HUES6 (cell line): ENCODE measurements at regions not wholly inside any gene's neighbourhood (a gene's known extent, or its start where the extent isn't known, plus 50 kb on each side); places are given as distances from the start of the nearest gene placed in this dataset.

Experiments
- H3K27ac ChIP-seq: 2 replicates; pipeline ENCODE4 v1.7.0; 2013; ENCODE audit warnings: low read depth, mild to moderate bottlenecking, low read length, inconsistent platforms
- H3K27me3 ChIP-seq: 2 replicates; pipeline ENCODE4 v1.6.1; 2013; ENCODE audit warnings: low read length; ENCODE audit not compliant: control insufficient read depth, insufficient read depth
- H3K36me3 ChIP-seq: 2 replicates; pipeline ENCODE4 v1.6.1; 2013; ENCODE audit warnings: low read length; ENCODE audit not compliant: control insufficient read depth, insufficient read depth
- H3K4me1 ChIP-seq: 2 replicates; pipeline ENCODE4 v1.6.1; 2013; ENCODE audit warnings: low read length; ENCODE audit not compliant: control insufficient read depth, insufficient read depth
- H3K4me3 ChIP-seq: 2 replicates; pipeline ENCODE4 v1.5.1; 2013; ENCODE audit warnings: low read depth, low read length
- H3K9ac ChIP-seq: one replicate; pipeline ENCODE4 v1.6.1; 2013; ENCODE audit warnings: mild to moderate bottlenecking, low read length
- H3K9me3 ChIP-seq: 2 replicates; pipeline ENCODE4 v1.6.1; 2013; ENCODE audit warnings: low read depth, low read length; ENCODE audit not compliant: control insufficient read depth, insufficient read depth

DNA sequence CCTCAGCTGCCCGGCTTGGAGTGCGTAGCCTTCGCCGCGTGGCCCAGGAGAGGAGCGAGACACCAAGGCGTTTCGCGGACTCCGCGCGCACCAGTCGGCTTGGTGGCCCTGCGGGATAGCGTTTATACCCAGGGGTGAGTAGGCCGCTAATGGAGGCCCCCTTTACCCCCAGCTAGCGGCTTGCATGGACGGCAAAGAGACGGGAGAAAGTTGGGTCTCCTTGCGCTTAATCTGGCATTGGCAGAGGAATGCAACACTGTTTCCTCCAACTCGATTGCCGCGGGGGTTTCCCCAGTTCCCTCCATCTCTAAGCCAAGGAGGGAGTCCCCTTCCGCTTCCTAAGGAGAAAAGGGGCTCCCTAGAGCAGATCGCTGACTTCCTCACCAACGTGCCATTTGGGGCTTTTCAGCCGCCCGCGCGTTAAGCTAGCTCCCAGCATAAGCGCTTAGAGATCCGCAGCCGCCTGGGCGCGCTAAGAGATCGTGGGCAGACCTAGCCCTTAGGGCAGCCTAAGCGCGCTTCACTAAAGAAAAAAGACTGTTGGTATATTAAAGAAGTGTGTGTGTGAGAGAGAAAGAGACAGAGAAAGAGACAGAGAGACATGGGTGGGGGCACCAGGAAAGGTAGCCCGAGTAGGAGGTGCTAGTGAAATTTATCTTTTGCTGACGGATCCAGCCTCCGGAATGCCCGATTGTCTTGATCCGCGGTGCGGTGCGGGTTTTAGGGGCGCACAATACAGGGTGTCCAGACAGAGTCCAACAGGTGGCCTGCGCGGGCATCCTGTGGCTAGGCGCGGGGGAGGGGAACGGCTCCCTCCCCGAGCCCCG is 597.9 kb upstream of the SGCD start:
- Histone ChIP-seq H3K9me3 (no peaks in the 10 kb centered on the region), H3K9ac (no peak overlapping the region), H3K4me1 (peaks cover 4% of the 10 kb centered on the region; the same call in 1 of the 2 replicates), H3K36me3 (no peaks in the 10 kb centered on the region), H3K4me3 (peak overlapping the region; percentile 66), H3K27me3 (peaks cover 97% of the 10 kb centered on the region), H3K27ac (no peak overlapping the region)

DNA sequence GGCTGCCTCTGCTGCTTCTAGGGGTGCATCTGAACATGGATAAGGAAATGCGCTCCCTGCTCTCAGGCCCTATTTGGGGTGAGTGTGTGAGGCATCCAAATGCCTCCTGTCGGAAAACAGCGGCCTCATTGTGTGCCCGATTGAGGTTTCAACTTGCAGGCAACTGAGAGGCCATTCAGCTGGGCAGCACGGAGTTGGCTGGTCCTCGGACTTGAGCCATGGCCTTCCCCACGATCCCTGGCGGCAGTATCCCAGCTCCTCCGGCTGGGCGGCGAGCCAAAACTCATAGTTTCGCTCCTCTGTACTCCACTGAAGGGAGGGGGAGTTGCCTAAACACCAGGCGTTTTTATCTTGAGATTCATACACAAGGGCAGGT is 597.3 kb upstream of the SGCD start:
- H3K4me3 ChIP-seq: peak overlapping the region; percentile 66
- H3K9ac ChIP-seq: no peak overlapping the region
- H3K36me3 ChIP-seq: no peaks in the 10 kb centered on the region
- H3K9me3 ChIP-seq: no peaks in the 10 kb centered on the region
- peaks cover 98% of the 10 kb centered on the region for H3K27me3 ChIP-seq
- peaks cover 4% of the 10 kb centered on the region; the same call in 1 of the 2 replicates for H3K4me1 ChIP-seq
- H3K27ac ChIP-seq: no peak overlapping the region

DNA sequence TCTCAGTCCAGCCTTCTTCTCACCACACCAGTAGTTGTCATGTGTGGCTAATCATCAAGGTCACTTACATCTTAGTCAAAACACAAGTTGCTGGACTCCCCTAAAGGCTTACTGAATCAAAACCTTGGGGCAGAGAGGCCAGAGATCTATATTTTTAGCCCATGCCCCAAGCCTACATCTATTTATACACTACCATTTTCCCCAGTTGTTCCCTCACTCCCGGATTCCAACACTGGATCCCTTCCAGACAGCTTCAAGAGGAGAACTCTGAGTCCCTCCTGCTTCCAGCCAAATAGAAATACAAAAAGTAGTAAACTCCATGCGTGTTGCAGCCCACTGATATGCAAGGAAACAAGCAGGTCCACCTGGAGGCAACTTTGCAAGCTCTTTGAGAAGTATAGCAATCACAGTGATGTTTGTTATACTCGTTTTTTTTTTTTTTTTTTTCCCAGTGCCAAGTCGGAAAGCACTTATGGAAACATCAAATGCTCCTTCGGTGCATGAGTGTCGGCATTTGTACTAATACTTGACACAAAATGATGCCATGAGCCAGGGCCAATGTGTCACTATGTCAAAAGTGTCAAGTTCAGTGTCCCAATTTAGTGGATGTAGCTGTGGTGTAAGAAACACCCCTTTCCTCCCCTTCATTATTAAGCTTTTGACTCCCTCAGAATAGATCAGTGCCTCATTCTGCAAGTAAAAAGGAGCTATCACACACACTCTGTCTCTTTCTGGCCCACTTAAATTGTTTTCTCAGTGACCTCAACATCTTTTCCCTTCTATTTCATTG is 594.2 kb upstream of the SGCD start:
- Histone ChIP-seq H3K27me3 (peaks cover 97% of the 10 kb centered on the region), H3K9ac (no peak overlapping the region)

DNA sequence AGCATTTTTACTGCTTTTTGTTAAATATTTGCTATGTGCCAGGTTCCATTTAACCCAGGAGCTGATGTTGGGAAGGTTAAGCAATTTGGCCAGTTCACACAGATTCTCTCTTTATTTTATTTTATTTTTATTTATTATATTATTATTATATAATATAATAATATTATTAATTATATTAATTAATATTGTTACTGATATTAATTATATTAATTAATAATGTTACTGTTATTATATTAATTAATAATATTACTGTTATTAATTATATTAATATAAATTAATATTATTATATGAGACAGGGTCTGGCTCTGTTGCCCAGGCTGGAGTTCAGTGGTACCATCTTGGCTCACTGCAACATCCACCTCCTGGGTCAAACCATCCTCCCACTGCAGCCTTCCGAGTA is 593.0 kb upstream of the SGCD start:
- H3K9ac ChIP-seq: no peak overlapping the region
- no peak overlapping the region for H3K4me3 ChIP-seq
- H3K36me3 ChIP-seq: no peaks in the 10 kb centered on the region
- peaks cover 4% of the 10 kb centered on the region; the same call in 1 of the 2 replicates for H3K4me1 ChIP-seq
- no peaks in the 10 kb centered on the region for H3K9me3 ChIP-seq
- no peak overlapping the region for H3K27ac ChIP-seq
- H3K27me3 ChIP-seq: peaks cover 92% of the 10 kb centered on the region

More for the DNA sequence above, 594.2 kb upstream of the SGCD start:
- Histone ChIP-seq H3K27ac (no peak overlapping the region), H3K4me1 (peaks cover 4% of the 10 kb centered on the region; the same call in 1 of the 2 replicates), H3K4me3 (no peak overlapping the region), H3K36me3 (no peaks in the 10 kb centered on the region), H3K9me3 (no peaks in the 10 kb centered on the region)

DNA sequence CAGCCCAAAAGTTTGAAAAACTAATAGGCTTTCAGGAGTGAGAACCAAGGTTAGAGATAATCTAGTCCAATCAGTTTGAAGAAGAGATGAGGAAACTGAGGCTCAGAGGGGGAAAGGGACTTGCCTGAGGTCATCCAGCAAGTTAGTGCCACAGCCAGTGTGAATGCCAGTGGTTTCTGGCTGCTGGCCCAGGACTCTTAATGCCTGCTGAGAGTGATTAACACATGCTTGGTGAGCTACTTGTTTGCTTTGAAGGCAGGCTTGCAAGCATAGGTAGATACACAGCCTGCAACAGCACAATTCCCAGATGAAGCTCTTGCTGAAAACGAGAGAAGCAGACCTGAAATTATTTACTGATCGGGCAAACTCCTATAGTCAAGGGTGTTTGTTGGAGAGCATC is 591.6 kb upstream of the SGCD start:
- Histone ChIP-seq H3K9me3 (no peaks in the 10 kb centered on the region), H3K9ac (no peak overlapping the region), H3K27ac (no peak overlapping the region), H3K4me3 (no peak overlapping the region), H3K27me3 (peaks cover 80% of the 10 kb centered on the region), H3K36me3 (no peaks in the 10 kb centered on the region), H3K4me1 (no peaks in the 10 kb centered on the region)

DNA sequence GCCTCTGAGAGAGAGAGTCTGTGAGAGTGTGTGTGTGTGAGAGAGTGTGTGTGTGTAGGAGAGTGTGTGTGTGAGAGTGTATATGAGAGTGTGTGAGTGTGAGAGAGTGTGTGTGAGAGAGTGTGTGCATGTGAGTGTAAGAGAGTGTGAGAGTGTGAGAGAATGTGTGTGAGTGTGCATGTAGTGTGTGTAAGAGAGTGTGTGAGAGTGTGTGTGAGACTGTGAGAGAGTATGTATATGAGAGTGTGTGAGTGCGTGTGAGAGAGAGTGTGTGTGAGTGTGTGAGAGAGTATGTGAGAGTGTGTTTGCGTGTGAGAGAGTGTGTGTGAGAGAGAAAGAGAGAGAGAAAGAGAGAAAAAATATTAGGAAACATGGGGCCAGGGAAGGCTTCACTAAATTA is 588.3 kb upstream of the SGCD start:
- H3K36me3 ChIP-seq: no peaks in the 10 kb centered on the region
- no peak overlapping the region for H3K4me3 ChIP-seq
- no peak overlapping the region for H3K27ac ChIP-seq
- no peaks in the 10 kb centered on the region for H3K9me3 ChIP-seq
- H3K27me3 ChIP-seq: peaks cover 48% of the 10 kb centered on the region
- H3K9ac ChIP-seq: no peak overlapping the region
- no peaks in the 10 kb centered on the region for H3K4me1 ChIP-seq

DNA sequence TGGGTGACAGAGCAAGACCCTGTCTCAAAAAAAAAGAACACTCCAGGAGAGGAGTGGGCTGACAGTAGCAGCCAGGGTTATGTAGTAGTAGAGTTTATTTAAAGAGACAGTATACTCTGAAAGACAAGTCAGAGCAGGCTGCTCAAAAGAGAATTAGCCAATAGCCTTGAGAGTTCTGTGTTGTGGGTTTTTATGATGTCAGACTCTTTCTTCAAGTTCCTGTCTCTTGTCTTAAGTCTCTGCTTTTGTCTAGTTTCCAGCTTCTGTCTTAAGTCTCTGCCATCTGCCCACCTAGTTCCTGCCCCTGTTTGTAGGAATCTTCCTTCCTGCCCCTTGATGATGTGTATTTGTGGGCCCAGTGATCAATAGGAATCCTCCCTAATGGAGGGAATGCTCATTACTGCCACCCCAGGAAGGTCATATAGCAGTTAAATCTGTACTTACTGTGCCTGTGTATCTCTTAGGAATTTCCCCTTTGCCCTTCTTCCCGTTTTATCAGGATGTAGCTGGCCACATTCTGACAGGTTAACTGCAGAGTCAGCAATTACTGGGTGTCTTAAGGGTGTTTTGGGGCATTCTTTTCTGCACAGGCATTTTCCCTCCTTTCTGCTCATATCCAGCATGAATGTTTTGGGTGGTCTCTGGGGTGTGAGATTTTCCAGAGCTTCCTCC is 580.5 kb upstream of the SGCD start:
- Histone ChIP-seq H3K36me3 (no peaks in the 10 kb centered on the region), H3K4me1 (no peaks in the 10 kb centered on the region), H3K27me3 (no peaks in the 10 kb centered on the region), H3K9ac (no peak overlapping the region), H3K27ac (no peak overlapping the region), H3K4me3 (no peak overlapping the region), H3K9me3 (peaks cover 8% of the 10 kb centered on the region; the same call in 1 of the 2 replicates)

DNA sequence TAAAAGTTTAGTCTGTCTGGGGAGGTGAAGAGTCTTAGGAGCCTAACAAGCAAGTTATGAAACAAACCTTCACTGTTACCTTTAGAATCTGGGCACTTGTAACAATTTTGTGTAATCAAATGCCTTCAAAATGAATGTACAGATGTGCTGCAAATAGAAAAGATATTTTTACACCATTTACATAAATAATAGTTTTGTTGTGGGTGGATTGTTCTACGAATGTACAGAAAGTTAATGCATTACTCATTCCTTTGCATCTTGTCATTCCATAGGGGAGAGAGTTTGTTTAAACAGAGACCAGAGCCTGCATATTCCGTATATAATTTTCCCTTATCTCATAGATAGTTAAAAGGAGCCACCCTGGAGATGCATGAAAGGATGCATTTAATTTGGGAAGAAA is 576.9 kb upstream of the SGCD start:
- H3K36me3 ChIP-seq: no peaks in the 10 kb centered on the region
- no peaks in the 10 kb centered on the region for H3K4me1 ChIP-seq
- no peak overlapping the region for H3K9ac ChIP-seq
- no peak overlapping the region for H3K4me3 ChIP-seq
- H3K27me3 ChIP-seq: peaks cover 3% of the 10 kb centered on the region; the same call in 1 of the 2 replicates
- H3K9me3 ChIP-seq: peaks cover 8% of the 10 kb centered on the region; the same call in 1 of the 2 replicates
- H3K27ac ChIP-seq: no peak overlapping the region

DNA sequence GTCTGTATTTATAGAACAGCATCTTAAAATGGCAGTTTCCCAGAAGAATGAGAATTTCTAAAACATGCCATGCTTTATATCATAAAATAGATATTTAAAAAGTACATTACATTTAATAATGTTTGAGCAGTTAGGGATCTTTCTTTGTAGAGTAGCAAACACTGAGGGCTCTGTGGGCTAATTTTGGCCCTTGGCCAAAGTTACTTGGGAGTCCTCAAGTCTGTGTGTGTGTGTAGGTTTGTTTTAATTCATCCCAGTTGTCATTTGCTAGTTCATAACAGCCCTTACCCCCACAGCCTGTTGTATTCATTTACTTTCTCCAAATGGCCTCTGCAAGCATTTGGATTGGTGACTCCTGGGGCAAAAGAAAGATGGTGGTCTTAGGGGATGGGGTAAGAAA is 576.4 kb upstream of the SGCD start:
- Histone ChIP-seq H3K9me3 (peaks cover 8% of the 10 kb centered on the region; the same call in 1 of the 2 replicates), H3K4me1 (no peaks in the 10 kb centered on the region), H3K27ac (no peak overlapping the region), H3K9ac (no peak overlapping the region), H3K4me3 (no peak overlapping the region), H3K36me3 (no peaks in the 10 kb centered on the region), H3K27me3 (peaks cover 3% of the 10 kb centered on the region; the same call in 1 of the 2 replicates)

DNA sequence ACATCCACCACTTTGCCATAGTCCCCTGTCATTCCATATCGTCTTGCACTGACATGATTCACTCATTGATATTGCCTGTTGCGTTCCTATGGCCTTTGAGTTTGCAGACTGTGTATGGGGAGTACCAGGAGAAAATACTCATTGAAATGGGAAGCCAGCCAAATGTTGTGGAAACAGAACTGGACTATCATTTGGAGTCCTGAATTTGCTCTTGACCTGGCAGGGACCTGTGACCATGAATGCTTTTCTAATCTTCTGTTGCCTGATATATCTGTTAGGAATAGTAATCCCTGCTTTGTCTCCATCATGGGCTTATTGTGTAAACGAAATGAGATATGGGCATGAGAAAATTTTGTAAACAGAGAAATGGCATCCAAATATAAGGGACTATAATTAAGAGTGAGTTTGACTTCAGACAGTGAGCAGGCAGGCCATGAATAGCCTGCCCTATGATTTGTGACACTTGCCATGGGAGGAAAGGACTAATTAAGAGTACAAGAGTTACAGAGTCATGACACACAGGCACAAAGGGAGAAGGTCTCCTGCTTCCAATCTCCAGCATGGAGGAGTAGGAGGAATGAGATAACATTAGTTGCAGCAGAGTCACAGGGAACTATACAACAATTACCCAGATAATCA is 572.9 kb upstream of the SGCD start:
- no peak overlapping the region for H3K4me3 ChIP-seq
- H3K9me3 ChIP-seq: no peaks in the 10 kb centered on the region
- no peak overlapping the region for H3K27ac ChIP-seq
- no peaks in the 10 kb centered on the region for H3K4me1 ChIP-seq
- no peaks in the 10 kb centered on the region for H3K36me3 ChIP-seq
- H3K9ac ChIP-seq: no peak overlapping the region
- peaks cover 3% of the 10 kb centered on the region; the same call in 1 of the 2 replicates for H3K27me3 ChIP-seq
